Body of pancreas (tissue), 4 donors: ENCODE measurements at regions not wholly inside any gene's neighbourhood (a gene's known extent, or its start where the extent isn't known, plus 50 kb on each side); places are given as distances from the start of the nearest gene placed in this dataset.

Source experiments
- POLR2A ChIP-seq, 3 donors: fragments of 450-650 bp; IDR thresholded peaks; one replicate each; pipeline ENCODE4 v1.6.1; 2016; ENCODE audit warnings: antibody characterized with exemption in 3 of 3, mild to moderate bottlenecking in 2 of 3
- TF ChIP-seq, protein P1 (sequence below), 7 experiments: fragments of 450-650 bp in 4 of 7; fragments of 200-600 bp in 3 of 7; sonication (generic) in 3 of 7; IDR thresholded peaks; one replicate each; pipeline ENCODE4 v1.5.1; 2016 to 2019; ENCODE audit warnings: antibody characterized with exemption in 7 of 7

DNA sequence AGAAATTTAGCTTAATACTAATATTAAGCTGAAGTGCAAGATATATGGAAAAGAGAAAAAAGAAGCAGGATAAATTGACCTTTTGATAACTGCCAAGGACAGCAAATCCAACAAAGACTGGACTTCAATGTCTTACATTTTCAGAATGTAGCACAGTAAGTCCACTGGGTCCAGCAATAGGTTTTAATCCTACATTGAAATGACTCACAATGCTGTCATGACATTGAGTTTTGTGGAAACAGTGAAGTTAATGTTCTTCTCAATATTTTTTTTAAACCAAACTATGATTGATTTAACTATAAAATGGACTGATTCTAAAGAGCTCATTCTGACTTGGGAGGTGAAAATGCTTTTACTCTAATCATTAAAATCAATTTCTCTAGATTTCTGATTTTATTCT lies 166.6 kb upstream of the ZNF717 start:
- TF ChIP-seq, protein P1, sequence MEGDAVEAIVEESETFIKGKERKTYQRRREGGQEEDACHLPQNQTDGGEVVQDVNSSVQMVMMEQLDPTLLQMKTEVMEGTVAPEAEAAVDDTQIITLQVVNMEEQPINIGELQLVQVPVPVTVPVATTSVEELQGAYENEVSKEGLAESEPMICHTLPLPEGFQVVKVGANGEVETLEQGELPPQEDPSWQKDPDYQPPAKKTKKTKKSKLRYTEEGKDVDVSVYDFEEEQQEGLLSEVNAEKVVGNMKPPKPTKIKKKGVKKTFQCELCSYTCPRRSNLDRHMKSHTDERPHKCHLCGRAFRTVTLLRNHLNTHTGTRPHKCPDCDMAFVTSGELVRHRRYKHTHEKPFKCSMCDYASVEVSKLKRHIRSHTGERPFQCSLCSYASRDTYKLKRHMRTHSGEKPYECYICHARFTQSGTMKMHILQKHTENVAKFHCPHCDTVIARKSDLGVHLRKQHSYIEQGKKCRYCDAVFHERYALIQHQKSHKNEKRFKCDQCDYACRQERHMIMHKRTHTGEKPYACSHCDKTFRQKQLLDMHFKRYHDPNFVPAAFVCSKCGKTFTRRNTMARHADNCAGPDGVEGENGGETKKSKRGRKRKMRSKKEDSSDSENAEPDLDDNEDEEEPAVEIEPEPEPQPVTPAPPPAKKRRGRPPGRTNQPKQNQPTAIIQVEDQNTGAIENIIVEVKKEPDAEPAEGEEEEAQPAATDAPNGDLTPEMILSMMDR (IDR thresholded peaks at IDR 0.05), result no peak
- no peak for TF ChIP-seq POLR2A (IDR thresholded peaks at IDR 0.05)
